ENCODE measurements at regions not wholly inside any gene's neighbourhood (a gene's known extent, or its start where the extent isn't known, plus 50 kb on each side); places are given as distances from the start of the nearest gene placed in this dataset.

- POLR2A ChIA-PET, result no interaction called here
- intact Hi-C loops (cut with micrococcal nuclease), result no loop called here
- ATAC-seq (ENCODE audit: low read depth), result no peak
Measured at GRCh38 chr4:14215116-14215770, 587.7 kb upstream of the BOD1L1 start.

GRCh38 chr4:14217401-14217800 lies 589.9 kb upstream of the BOD1L1 start:
- Mint-ChIP-seq H3K27ac (no peak overlapping the region), H3K4me1 (no peaks in the 10 kb centered on the region), H3K36me3 (ENCODE audit: low read depth) (no peaks in the 10 kb centered on the region), H3K4me3 (no peak overlapping the region), H3K9me3 (peaks cover 8% of the 10 kb centered on the region), H3K27me3 (no peaks in the 10 kb centered on the region)
- ATAC-seq (ENCODE audit: low read depth), result no peak
- intact Hi-C loops (cut with micrococcal nuclease), result no loop called here
- CTCF ChIA-PET, result no interaction called here
- POLR2A ChIA-PET, result no interaction called here
- no peak for DNase-seq
- no peak for TF ChIP-seq CTCF (IDR thresholded peaks at IDR 0.05)

More at GRCh38 chr4:14215116-14215770, 587.7 kb upstream of the BOD1L1 start:
- Mint-ChIP-seq H3K9me3 (peaks cover 8% of the 10 kb centered on the region), H3K27ac (no peak overlapping the region), H3K4me1 (no peaks in the 10 kb centered on the region), H3K36me3 (ENCODE audit: low read depth) (no peaks in the 10 kb centered on the region), H3K4me3 (no peak overlapping the region), H3K27me3 (no peaks in the 10 kb centered on the region)
- DNase-seq, result no peak
- CTCF ChIA-PET, result no interaction called here
- TF ChIP-seq CTCF (IDR thresholded peaks at IDR 0.05), result no peak

GRCh38 chr4:14218641-14219040 lies 591.1 kb upstream of the BOD1L1 start:
- no peak for ATAC-seq (ENCODE audit: low read depth)
- Mint-ChIP-seq H3K4me3 (no peak overlapping the region), H3K27me3 (no peaks in the 10 kb centered on the region), H3K9me3 (no peaks in the 10 kb centered on the region), H3K36me3 (ENCODE audit: low read depth) (no peaks in the 10 kb centered on the region), H3K27ac (no peak overlapping the region), H3K4me1 (no peaks in the 10 kb centered on the region)
- no peak for TF ChIP-seq CTCF (IDR thresholded peaks at IDR 0.05)
- DNase-seq, result no peak
- ChIA-PET POLR2A (no interaction called here), CTCF (no interaction called here)
- intact Hi-C loops (cut with micrococcal nuclease), result no loop called here

GRCh38 chr4:14221176-14221575 lies 593.7 kb upstream of the BOD1L1 start:
- no peak for DNase-seq
- no peak overlapping the region for H3K4me3 Mint-ChIP-seq
- intact Hi-C loops (cut with micrococcal nuclease), result no loop called here
- POLR2A ChIA-PET, result no interaction called here
- H3K27ac Mint-ChIP-seq, result no peak overlapping the region
- H3K36me3 Mint-ChIP-seq (ENCODE audit: low read depth), result no peaks in the 10 kb centered on the region
- CTCF ChIA-PET, result no interaction called here
- no peak for ATAC-seq (ENCODE audit: low read depth)
- TF ChIP-seq CTCF (IDR thresholded peaks at IDR 0.05), result no peak
- H3K4me1 Mint-ChIP-seq, result no peaks in the 10 kb centered on the region
- H3K27me3 Mint-ChIP-seq, result no peaks in the 10 kb centered on the region
- H3K9me3 Mint-ChIP-seq, result no peaks in the 10 kb centered on the region

- Mint-ChIP-seq H3K27me3 (no peaks in the 10 kb centered on the region), H3K27ac (no peak overlapping the region), H3K36me3 (ENCODE audit: low read depth) (no peaks in the 10 kb centered on the region), H3K4me1 (no peaks in the 10 kb centered on the region), H3K4me3 (no peak overlapping the region), H3K9me3 (no peaks in the 10 kb centered on the region)
- DNase-seq (no peak), ATAC-seq (ENCODE audit: low read depth) (no peak)
- ChIA-PET POLR2A (interaction anchor here (1.0 kb wide), 1 partner anchor 41 kb away, joined by 3 read pairs; no protein-coding TSS in a partner anchor), CTCF (no interaction called here)
- intact Hi-C loops (cut with micrococcal nuclease), result no loop called here
- no peak for TF ChIP-seq CTCF (IDR thresholded peaks at IDR 0.05)
Measured at GRCh38 chr4:14222377-14223029, 595.0 kb upstream of the BOD1L1 start.

Data from activated B cell treated with CpG ODN at 0.5 μM for 24 hours (primary cell).